Ecto neural progenitor cell (in vitro differentiated cells): ENCODE measurements at regions not wholly inside any gene's neighbourhood (a gene's known extent, or its start where the extent isn't known, plus 50 kb on each side); places are given as distances from the start of the nearest gene placed in this dataset.
"Not testable (repeated sequence)": the region's sequence is repeated elsewhere in the genome, so short reads cannot be mapped to it uniquely, and the experiment has no call there.

Source experiments
- DNase-seq: peaks from one replicate; pipeline ENCODE4 v3.0.0-alpha.2; 2018; ENCODE audit warnings: low spot score

DNA sequence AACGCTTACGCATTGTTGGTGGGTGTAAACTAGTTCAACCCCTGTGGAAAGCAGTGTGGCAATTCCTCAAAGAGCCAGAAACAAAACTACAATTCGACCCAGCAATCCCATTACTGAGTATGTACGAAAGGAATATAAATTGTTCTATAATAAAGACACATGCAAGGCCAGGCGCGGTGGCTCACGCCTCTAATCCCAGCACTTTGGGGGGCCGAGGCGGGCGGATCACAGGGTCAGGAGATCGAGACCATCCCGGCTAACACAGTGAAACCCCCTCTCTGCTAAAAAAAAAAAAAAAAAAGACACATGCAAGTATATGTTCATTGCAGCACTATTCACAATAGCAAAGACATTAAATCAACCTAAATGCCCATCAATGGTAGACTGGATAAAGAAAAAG is 217.6 kb upstream of the ISL1 start:
- DNase-seq, result not testable (repeated sequence)

DNA sequence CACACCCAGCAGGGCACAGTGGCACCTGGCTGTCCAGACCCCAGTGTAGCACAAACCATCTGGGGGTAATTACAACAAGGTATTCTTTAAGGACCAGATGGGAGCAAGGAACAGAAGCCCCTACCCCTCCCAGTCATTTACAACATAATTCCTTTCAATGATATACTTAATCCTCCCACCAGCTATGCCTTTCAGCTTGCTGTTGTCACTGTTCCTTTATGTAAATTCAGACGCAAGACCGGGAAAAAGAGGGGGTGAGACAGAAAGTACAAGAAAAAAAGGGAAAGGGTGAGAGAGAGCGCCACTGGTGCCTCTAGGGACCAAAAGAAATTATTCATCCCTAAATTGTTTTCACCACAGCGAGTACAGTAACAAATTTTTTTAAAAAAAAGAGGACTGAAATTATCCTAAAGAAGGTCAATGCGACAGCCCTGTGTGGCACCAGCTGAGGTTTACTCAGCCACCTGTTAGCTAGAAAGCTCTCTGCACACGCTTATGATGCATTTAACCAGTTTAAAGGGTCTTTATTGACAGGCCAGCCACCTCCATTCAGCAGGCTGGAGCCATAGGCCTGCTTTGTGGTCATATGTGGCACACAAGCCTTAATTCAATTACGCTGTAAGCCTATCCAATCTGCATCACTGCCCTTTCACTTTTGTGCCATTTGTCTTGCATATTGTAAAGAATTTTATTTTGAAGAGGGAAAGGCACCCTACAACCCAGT is 210.2 kb upstream of the ISL1 start:
- no peak for DNase-seq

DNA sequence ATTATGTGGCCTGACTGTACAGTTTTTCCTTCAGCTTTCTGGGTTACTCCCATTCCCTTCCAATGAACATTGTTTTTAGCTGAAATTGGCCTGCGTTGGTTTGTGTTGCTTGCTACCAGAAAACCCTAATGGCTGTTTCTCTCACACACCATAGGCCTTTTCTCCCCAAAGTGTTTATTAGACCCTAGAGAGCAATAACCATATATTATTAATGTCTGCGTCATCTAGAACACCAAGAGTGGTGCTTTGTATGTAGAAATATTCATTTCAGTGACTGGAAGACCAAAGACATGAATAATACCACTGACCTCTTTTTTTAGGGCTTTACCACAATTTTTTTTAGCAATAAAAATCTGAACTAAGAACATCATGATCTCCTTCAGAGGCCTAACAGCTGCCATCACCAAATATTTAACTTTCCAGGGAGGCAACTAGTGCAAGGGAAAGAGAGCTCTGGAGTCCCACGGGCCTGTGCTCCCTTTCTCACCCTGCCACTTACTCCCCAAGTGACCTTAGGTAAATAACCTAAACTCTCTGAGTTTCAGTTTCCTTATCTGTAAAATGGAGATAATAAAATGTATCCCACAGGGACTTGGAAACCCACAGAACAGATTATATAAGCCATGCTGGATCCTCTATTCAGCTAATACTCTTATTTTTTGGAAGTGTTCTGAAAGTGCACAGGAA is 201.9 kb upstream of the ISL1 start:
- DNase-seq, result no peak

DNA sequence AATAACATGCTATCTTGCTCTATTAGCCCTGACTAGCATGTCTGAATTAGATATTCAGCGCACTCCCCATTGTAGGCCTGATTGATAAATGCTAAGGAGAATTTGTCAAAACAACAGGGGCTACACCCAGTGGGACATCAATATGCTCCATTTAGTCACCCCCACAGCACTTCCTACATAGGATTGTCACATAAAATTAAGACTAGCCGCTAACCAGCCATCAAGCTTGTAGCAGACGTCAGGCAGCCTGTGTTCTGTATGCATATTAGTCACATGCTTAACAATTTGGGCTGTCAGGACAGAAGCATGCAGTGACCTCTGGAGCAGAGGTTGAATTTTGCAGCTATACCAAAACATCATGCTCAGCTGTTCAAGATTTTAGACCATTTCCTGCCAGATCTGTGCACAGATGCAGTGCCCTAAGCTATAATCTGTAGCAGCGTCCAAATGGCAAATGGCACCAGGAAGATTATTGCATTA is 197.4 kb upstream of the ISL1 start:
- no peak for DNase-seq

DNA sequence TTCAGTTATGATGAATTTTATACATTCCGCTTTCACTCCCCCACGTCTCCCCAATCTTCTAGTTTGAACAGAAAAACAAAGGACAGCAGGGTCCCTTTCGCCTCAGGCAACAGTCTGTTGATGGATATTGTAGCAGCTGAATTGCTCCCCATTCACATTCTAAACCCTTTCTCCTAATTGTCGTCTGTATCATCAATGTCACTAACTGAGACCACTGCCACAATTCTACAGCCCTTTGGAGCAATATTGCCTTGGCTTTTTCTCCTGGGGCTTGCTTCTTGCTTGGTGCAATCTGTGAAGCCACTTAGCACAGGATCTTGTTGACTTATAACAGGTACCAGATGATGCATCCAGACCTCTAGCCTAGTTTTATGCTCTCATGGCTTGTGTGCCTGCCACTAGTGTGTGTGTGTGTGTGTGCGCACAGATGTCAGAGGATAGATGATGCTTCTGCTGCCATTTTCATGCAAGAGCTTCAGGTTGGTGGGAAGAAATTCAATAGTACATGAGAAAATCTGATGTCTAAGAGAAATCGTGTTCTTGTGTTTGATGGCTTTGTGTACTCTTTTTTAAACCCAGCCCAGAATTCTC is 195.2 kb upstream of the ISL1 start:
- no peak for DNase-seq

DNA sequence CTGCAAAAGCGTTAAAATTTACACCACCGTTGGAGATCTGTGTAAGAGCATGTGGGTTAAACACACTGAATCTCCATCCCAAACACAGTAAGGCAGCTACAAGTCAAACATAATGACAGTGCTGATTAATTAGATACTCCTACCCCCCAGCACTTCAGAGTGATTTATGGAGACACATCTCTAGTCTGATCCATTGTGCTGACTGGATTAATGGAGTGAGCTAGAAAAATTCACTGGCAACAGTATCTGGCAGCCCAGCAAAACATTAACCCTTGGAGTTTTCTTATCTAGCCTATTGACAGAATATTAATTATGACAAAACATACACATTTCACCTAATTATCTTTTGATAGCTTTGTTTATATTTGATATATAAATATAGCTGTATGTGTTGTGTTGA is 188.6 kb upstream of the ISL1 start:
- DNase-seq, result no peak

DNA sequence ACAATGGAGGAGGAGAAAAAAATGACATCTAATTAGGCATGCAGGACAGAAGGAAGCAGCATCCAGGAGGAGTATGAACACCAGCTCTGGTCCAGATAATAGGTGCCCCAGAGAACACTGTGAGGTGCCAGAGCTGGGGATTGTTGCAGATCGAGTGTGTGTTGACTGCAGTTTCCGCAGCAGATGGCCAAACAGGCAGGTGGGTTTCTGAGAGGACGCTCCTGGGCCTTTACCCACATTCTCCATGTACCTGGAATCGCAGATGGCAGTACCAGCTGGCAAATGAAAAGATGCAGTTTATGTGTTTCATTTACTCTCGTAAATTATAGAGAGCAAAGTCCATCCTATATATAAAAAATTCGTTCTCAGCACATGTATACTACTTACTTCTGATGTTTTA is 182.2 kb upstream of the ISL1 start:
- DNase-seq, result no peak

DNA sequence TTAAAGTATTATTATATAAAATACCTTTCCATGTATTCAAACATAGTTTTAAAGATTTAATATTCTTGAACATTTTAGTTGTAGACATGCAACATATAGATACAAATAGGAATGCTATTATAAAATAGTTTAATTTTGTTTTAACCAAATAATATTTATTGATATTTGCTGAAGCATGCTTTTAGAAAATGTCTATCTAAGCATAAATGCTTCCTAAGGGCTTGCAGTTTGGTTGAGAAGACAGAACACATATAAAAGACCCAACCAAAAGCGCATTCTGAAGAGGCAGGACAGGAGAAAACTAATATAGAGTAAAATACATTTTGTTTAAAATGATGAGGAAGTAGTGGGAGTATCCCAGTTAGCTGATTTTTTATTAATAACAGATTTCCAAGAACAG is 181.5 kb upstream of the ISL1 start:
- DNase-seq, result no peak

DNA sequence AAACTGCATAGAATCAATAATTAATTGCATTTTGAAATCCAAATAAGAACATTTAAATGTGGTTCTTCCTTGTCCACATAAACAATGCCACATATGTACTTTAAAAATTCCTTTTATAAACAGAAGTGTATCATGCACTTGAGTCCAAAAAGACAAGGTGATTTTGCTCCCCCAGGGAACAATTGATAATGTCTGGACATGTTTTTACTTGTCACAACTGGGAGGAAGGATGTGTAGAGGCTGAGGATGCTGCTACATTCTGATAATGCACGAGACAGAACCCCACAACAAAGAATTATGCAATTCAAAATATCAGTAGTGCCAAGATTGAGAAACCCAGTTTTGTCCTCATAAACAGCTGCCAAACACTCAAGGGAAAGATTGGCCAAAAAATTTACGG is 181.1 kb upstream of the ISL1 start:
- no peak for DNase-seq

DNA sequence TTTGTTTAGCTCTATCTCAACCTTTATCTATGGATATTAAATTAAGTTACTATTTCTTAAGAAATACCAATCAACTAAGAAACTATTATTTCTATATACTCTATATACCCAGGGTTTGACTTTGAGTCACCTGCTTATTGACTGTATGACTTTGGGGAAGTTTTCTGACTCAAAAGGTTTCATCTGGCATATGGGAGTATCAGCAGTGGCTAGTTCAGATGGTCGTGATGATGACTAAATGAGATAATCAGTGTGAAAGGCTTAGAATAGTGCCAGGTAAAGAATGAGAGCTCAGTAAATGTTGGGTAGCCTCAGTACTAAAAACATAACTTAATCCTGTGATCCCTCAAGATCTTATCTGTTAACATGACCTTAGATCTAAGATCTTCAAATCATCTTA is 179.7 kb upstream of the ISL1 start:
- no peak for DNase-seq

DNA sequence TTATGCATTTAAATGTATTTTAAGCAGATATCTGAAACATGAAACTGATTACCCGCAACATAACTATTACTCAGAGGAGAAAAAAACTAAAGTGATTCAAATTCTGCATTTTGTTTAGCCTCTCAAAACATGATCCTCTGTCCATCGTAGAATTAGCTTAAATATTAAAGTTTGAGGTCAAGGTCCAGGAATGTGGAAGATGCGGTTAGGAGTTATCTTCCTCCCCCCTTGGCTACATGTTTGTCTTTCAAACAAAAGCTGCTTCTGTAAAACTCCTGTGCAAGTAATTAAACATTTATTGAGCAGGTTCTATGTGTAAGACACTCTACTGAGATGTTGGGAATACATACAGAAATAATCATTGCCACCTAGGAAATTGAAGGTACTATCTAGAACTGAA is 175.0 kb upstream of the ISL1 start:
- DNase-seq, result no peak

DNA sequence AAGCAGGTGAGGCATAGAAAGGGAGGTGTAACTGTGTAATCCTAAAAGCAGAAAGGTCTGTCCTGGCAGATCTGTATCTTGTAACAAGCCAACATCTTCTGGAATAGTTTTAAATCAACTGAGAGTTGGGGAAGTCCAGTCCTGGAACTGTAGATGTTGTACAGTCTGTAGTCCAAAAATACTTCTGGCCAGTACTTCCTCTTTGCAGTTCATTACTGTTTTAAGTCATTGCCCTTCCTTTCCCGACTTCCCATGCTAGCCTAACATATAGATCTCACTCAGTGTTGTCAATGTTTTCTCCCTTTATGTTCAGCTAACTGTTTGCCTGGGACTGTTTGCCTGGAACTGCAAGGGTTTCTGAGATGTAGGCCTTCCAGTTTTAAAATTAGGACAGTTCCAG is 168.5 kb upstream of the ISL1 start:
- DNase-seq, result no peak

DNA sequence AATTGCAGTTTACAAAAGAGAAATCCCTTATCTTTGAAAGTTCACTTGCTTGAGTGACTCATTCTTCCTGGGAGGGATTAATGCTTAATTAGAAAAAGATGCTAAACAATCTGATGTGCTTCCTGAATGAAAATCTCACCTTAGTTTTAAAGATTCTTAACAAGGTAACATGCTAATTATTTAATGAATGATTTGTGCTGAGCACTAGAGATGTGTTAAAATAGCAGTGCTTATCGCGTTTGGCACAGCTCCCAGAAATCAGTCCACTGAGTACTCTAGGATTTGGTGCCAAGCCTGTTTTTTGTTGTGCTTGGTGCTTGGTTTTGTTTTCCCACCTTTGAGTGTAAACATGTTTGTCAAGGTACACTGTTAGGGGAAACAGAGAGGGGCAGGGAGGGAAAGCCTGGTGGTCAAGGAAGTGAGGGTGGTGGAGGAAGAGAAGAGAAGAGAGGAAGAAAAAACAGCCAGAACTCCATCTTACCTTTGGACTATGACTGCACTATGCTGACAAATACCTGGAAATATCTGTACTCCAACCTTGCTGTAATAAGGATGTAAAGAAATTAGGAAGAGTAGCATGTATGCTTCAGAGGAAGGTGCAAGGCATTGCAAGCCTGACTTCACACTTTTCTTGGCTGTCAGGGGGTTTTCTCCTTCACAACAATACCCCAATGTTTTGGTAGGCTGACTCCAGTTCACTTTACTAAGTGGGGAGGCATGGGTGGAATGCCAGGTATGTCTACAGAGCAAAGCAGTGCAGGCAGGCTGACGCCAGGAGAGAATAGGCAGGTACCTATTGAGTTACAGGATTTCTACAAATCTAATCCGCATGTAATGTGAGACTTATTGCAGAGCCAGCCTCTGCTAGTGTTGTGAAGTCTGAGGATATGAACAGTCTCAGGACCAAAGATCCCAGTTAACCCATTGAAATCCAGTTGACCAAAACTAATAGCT is 157.2 kb upstream of the ISL1 start:
- peak; percentile 40 for DNase-seq

DNA sequence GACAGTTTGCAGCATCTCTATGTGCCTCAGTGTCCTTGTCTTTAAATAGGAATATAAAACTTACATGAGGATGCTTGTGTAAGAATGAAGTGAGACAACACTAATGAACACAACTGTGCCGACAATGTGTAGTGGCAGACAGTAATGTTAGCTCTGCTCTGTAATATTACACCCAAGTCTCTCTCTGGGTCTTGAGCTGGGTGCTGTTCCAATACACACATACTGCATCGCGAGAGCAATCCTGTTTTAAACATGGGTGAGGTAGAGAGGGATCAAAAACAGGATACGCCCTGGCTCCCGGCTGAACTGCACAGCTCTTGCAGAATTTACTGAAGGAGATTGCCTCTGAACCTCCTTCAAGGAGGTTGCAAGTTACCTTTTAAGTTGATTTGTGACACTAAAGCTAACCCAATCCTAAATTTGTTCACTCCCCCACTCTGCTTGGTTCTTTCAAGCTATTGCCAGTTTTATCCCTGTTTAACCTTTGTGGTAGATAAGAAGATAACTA is 155.2 kb upstream of the ISL1 start:
- no peak for DNase-seq

DNA sequence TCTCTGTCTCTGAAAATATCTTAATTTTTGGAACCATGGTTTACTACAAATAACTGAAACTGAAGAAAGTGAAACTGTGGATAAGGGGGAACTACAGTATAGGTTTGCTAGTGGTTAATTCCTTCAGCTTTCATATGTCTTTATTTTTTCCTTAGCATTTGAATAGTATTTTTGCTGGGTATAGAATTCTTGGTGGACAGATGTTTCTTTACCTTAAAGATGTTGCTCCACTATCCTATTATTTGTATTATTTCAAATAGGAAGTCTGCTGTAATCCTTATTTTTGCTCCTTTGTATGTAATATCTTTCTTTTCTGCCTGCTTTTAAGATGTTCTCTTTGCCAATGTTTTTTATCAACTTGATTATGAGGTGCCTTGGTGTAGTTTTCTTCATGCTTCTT is 152.9 kb upstream of the ISL1 start:
- no peak for DNase-seq

DNA sequence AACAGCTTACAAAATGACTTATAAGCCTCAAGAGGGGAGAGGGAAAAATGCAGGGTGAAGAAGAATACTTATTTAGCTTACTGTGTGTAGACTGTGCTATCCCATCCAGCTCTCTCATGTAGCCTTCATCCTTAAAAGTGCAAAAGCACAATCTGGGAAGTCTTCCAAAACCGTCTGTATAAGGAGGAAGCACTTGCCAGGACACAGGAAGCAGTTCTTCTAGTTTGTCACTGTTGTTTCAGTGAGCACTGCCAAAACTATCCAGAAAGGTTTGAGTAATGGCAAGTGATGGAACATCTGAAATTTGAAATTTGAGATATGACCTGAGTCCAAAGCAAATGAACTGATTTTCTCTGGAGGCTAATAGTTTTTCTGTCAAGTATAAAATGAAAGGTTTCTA is 140.8 kb upstream of the ISL1 start:
- no peak for DNase-seq

DNA sequence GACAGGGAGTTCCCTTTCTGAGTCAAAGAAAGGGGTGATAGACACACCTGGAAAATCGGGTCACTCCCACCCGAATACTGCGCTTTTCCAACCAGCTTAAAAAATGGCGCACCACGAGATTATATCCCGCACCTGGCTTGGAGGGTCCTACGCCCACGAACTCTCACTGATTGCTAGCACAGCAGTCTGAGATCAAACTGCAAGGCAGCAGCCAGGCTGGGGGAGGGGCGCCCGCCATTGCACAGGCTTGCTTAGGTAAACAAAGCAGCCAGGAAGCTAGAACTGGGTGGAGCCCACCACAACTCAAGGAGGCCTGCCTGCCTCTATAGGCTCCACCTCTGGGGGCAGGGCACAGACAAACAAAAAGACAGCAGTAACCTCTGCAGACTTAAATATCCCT is 132.3 kb upstream of the ISL1 start:
- DNase-seq, result not testable (repeated sequence)

DNA sequence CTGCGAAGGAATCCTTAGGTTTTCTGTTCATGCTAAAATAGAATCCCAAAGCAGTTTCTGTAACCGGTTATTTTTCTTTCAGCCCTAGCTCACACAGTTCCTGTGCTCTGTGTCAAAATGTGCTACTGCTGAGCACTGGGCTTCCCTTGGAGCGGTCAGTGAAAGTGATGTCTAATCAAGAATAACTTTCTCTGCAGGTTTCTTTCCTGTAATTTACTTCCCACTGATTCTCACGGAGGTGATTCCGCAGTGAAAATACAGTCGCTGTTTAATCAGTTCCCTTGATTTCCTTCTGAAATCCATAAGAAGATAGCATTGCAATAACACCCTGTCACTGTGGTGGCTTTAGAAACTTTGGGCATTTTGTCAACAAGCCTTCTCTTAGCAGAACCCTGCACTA is 112.0 kb upstream of the ISL1 start:
- DNase-seq, result no peak

DNA sequence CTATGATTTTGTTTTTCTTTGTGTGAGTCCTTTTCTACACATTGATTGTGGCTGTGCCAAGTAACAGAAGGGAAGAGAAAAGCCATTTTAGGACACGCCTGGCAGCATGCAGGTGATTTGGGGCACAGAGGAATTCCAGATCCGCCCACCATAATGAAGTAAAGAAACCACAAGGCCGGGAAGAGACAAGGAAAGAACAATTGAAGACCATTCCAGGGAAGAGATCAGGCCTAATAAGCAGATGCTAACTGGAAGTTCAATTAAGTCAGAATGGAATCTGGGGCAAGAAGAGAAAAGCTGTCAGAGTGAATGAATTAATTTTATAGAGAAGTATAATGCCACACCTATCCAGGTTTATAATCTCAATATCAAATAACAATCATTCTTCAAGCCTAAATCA is 110.2 kb upstream of the ISL1 start:
- no peak for DNase-seq

DNA sequence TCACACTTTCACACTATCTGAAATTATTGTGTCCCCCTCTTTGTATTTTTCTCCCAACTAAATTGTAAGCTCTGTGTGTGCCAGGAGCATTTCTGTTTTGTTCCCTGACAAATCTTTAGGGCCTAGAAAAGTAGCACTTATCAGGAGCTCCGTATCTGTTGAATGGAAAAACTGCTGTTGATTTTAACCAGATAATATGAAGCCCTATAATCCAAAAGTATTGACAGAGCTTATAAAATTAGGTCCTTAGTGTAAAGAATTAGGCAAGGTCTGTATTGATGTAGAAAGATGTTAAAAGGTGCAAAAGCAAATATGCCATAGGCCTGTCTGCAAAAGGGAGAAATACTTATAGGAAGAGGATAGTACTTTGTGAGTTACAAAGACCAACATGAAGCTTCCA is 109.4 kb upstream of the ISL1 start:
- no peak for DNase-seq

DNA sequence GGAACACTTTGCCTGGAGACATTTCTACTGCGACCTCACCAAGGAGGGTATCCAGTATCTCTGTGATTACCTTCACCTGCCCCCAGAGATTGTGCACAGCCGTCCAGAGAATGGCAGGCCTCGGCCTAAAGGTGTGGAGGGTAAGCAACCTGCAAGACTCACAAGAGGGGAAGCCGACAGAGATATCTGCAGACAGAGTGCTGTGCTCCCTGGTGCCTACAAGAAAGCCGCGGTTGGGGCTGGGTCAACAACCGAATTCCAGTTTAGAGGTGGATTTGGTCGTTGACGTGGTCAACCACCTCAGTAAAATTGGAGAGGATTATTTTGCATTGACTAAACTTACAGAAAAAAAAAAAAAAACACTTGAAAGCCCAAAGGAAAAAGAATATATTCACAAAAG is 107.8 kb upstream of the ISL1 start:
- DNase-seq, result no peak

DNA sequence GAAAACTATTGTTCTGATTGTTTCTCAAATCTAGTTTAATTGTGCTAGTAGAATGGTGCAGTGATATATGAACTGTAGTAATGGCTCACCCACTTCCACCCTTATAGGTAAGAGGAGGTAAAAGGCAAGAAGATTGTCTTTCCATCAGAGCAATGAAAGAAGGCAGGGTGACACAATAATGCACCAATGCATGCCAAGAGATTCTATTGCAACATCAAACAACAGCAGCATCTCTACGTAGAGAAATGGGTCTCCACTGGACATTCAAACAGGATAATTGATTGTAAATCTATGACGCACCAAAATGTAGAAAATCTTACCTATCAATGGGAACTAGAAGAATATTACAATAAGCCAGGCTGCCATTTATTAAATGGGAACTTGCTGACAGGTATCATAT is 107.0 kb upstream of the ISL1 start:
- DNase-seq, result no peak
